Neural progenitor cell (in vitro differentiated cells): ENCODE measurements at regions not wholly inside any gene's neighbourhood (a gene's known extent, or its start where the extent isn't known, plus 50 kb on each side); places are given as distances from the start of the nearest gene placed in this dataset.

Experiments
- DNase-seq: peaks from one replicate; pipeline ENCODE4 v3.0.0-alpha.2; 2016; ENCODE audit warnings: low spot score
- H2AFZ ChIP-seq: fragments of 200-600 bp; sonication (generic); replicated peaks from 2 replicates; pipeline ENCODE4 v1.6.1; 2016; ENCODE audit warnings: antibody characterized with exemption
- H3F3A ChIP-seq: fragments of 200-600 bp; sonication (generic); 2 replicates; pipeline ENCODE4 v1.6.1; 2016; ENCODE audit warnings: antibody characterized with exemption, low read depth
- H3K27ac ChIP-seq: fragments of 200-600 bp; sonication (generic); 2 replicates; pipeline ENCODE4 v1.5.1; 2016; ENCODE audit warnings: mild to moderate bottlenecking
- H3K27me3 ChIP-seq: fragments of 200-600 bp; sonication (generic); 2 replicates; pipeline ENCODE4 v1.6.1; 2016; ENCODE audit warnings: mild to moderate bottlenecking, moderate library complexity
- H3K36me3 ChIP-seq: fragments of 200-600 bp; sonication (generic); 2 replicates; pipeline ENCODE4 v1.5.1; 2016
- H3K4me1 ChIP-seq: fragments of 200-600 bp; sonication (generic); 2 replicates; pipeline ENCODE4 v1.6.1; 2016; ENCODE audit warnings: mixed run types
- H3K4me2 ChIP-seq: fragments of 200-600 bp; sonication (generic); 2 replicates; pipeline ENCODE4 v1.6.1; 2016
- H3K4me3 ChIP-seq: fragments of 200-600 bp; sonication (generic); 2 replicates; pipeline ENCODE4 v1.5.1; 2016
- H3K79me2 ChIP-seq: fragments of 200-600 bp; sonication (generic); 2 replicates; pipeline ENCODE4 v1.6.1; 2016; ENCODE audit warnings: low read depth
- H3K9ac ChIP-seq: fragments of 200-600 bp; sonication (generic); 2 replicates; pipeline ENCODE4 v1.6.1; 2016
- H3K9me3 ChIP-seq: fragments of 200-600 bp; sonication (generic); 2 replicates; pipeline ENCODE4 v1.5.1; 2016; ENCODE audit warnings: low read depth
- H4K20me1 ChIP-seq: fragments of 200-600 bp; sonication (generic); 2 replicates; pipeline ENCODE4 v1.6.1; 2016; ENCODE audit warnings: low read depth
- H3K27ac Mint-ChIP-seq: 3 replicates; pipeline ENCODE4 v1.8.0; 2021; ENCODE audit warnings: mixed read lengths
- H3K27me3 Mint-ChIP-seq: 2 replicates; pipeline ENCODE4 v1.8.0; 2022; ENCODE audit warnings: low read depth, mild to moderate bottlenecking, inconsistent platforms, moderate library complexity, mixed read lengths; ENCODE audit not compliant: insufficient read depth
- H3K36me3 Mint-ChIP-seq: 3 replicates; pipeline ENCODE4 v1.8.0; 2021; ENCODE audit warnings: mixed read lengths
- H3K4me1 Mint-ChIP-seq: 3 replicates; pipeline ENCODE4 v1.8.0; 2021; ENCODE audit warnings: mixed read lengths
- H3K4me3 Mint-ChIP-seq: 3 replicates; pipeline ENCODE4 v1.8.0; 2021; ENCODE audit warnings: mild to moderate bottlenecking, moderate library complexity, mixed read lengths
- H3K9me3 Mint-ChIP-seq: 3 replicates; pipeline ENCODE4 v1.8.0; 2020; ENCODE audit warnings: mixed read lengths
- EZH2 ChIP-seq: fragments of 200-600 bp; sonication (generic); IDR thresholded peaks from 2 replicates; pipeline ENCODE4 v1.6.1; 2017; ENCODE audit warnings: antibody characterized with exemption, mild to moderate bottlenecking, moderate library complexity
- EZH2phosphoT487 ChIP-seq: fragments of 200-600 bp; sonication (generic); IDR thresholded peaks from 2 replicates; pipeline ENCODE4 v1.6.1; 2017; ENCODE audit warnings: antibody characterized with exemption
- TF ChIP-seq, protein P1 (sequence below): fragments of 200-600 bp; sonication (generic); IDR thresholded peaks from 2 replicates; pipeline ENCODE4 v1.5.1; 2017; ENCODE audit warnings: antibody characterized with exemption, mild to moderate bottlenecking

DNA sequence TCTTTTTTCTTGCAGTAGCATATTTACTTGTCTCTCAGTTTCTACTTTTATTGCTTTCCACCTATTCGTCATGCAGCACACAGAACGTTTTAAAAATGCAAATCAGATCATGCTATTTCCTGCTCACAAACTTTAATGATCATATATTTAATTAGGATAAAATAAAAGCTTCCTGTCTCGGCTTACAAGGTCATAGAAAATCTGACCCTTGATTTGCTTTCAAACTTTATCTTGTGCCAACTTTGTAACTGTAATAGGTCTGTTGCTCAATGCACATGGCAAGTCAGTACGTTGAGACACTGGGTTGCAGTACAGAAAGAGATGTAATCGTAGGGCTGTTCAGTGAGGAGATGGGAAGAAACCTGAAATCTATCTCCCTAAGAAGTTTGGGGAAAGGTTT lies 95.6 kb upstream of the CSNK1A1L start:
- H3K4me3 Mint-ChIP-seq: no peak overlapping the region
- Histone ChIP-seq H3F3A (peaks cover 13% of the 10 kb centered on the region), H3K79me2 (no peaks in the 10 kb centered on the region), H3K9me3 (no peaks in the 10 kb centered on the region), H3K4me3 (no peak overlapping the region), H4K20me1 (no peaks in the 10 kb centered on the region), H3K27me3 (no peaks in the 10 kb centered on the region), H3K27ac (no peak overlapping the region), H2AFZ (peak overlapping the region; percentile 91), H3K4me1 (peaks cover 15% of the 10 kb centered on the region), H3K9ac (no peak overlapping the region), H3K4me2 (no peak overlapping the region), H3K36me3 (no peaks in the 10 kb centered on the region)
- TF ChIP-seq, protein P1, sequence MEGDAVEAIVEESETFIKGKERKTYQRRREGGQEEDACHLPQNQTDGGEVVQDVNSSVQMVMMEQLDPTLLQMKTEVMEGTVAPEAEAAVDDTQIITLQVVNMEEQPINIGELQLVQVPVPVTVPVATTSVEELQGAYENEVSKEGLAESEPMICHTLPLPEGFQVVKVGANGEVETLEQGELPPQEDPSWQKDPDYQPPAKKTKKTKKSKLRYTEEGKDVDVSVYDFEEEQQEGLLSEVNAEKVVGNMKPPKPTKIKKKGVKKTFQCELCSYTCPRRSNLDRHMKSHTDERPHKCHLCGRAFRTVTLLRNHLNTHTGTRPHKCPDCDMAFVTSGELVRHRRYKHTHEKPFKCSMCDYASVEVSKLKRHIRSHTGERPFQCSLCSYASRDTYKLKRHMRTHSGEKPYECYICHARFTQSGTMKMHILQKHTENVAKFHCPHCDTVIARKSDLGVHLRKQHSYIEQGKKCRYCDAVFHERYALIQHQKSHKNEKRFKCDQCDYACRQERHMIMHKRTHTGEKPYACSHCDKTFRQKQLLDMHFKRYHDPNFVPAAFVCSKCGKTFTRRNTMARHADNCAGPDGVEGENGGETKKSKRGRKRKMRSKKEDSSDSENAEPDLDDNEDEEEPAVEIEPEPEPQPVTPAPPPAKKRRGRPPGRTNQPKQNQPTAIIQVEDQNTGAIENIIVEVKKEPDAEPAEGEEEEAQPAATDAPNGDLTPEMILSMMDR: no peak
- TF ChIP-seq EZH2phosphoT487 (no peak), EZH2 (no peak)
- H3K27me3 Mint-ChIP-seq: peaks cover 2% of the 10 kb centered on the region
- H3K27ac Mint-ChIP-seq: no peak overlapping the region
- no peaks in the 10 kb centered on the region for H3K36me3 Mint-ChIP-seq
- DNase-seq: no peak
- H3K4me1 Mint-ChIP-seq: peaks cover 11% of the 10 kb centered on the region
- H3K9me3 Mint-ChIP-seq: no peaks in the 10 kb centered on the region

DNA sequence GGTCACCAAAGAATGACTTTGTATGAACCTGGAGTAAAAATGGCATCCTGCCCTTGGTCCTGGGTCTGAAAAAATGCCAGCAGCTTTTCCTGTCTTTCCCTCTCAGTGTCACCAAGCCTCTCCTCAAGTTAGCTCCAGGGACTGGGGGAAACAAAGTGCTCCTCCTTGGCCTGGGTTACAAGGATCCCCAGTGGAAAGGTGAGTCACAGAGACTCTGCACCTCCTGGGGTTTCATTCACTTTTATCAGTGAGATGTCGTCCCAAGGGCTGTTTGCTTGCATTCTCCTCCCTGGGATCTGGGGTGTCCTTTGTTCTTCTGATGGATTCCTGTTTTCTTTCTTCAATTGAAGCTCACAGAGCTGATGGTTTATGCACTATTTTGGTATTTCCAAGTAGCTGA lies 93.2 kb upstream of the CSNK1A1L start:
- no peaks in the 10 kb centered on the region for H3K36me3 ChIP-seq
- peaks cover 15% of the 10 kb centered on the region for H3K4me1 ChIP-seq
- peak; percentile 52 for DNase-seq
- H3K9me3 ChIP-seq: no peaks in the 10 kb centered on the region
- H3K4me1 Mint-ChIP-seq: peaks cover 11% of the 10 kb centered on the region
- peaks cover 2% of the 10 kb centered on the region for H3K27me3 Mint-ChIP-seq
- no peak overlapping the region for H3K9ac ChIP-seq
- no peaks in the 10 kb centered on the region for H3K9me3 Mint-ChIP-seq
- no peaks in the 10 kb centered on the region for H3K79me2 ChIP-seq
- H3K27ac ChIP-seq: peak overlapping the region; percentile 25
- H3K27ac Mint-ChIP-seq: peak overlapping the region; percentile 59
- H3K4me3 ChIP-seq: no peak overlapping the region
- H3K27me3 ChIP-seq: no peaks in the 10 kb centered on the region
- H3F3A ChIP-seq: peaks cover 13% of the 10 kb centered on the region
- H4K20me1 ChIP-seq: no peaks in the 10 kb centered on the region
- TF ChIP-seq, protein P1: no peak
- TF ChIP-seq EZH2phosphoT487: no peak
- no peak for TF ChIP-seq EZH2
- no peak overlapping the region for H3K4me3 Mint-ChIP-seq
- H3K4me2 ChIP-seq: peak overlapping the region; percentile 16
- peak overlapping the region; percentile 31 for H2AFZ ChIP-seq
- no peaks in the 10 kb centered on the region for H3K36me3 Mint-ChIP-seq

DNA sequence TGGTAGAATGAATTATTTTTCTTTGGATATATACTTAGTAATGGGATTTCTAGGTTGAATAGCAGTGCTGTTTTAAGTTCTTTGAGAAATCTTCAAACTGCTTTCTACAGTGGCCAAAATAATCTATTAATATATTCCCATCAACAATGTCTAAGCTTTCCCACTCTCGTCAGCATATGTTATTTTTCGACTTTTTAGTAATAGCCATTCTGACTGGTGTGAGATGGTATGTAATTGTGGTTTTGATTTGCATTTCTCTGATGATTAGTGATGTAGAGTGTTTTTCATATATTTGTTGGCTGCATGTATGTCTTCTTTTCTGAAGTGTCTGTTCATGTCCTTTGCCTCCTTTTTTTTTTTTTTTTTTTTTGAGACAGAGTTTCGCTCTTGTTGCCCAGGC lies 90.2 kb upstream of the CSNK1A1L start:
- Histone ChIP-seq H3K9ac (no peak overlapping the region), H3K4me3 (no peak overlapping the region), H3F3A (peaks cover 13% of the 10 kb centered on the region), H3K79me2 (no peaks in the 10 kb centered on the region), H3K27ac (no peak overlapping the region), H3K4me2 (no peak overlapping the region), H2AFZ (no peak overlapping the region), H3K27me3 (no peaks in the 10 kb centered on the region), H4K20me1 (no peaks in the 10 kb centered on the region), H3K36me3 (no peaks in the 10 kb centered on the region), H3K4me1 (peaks cover 15% of the 10 kb centered on the region), H3K9me3 (no peaks in the 10 kb centered on the region)
- Mint-ChIP-seq H3K4me3 (no peak overlapping the region), H3K27ac (no peak overlapping the region), H3K4me1 (peaks cover 11% of the 10 kb centered on the region), H3K9me3 (no peaks in the 10 kb centered on the region), H3K36me3 (no peaks in the 10 kb centered on the region), H3K27me3 (peaks cover 2% of the 10 kb centered on the region)
- no peak for DNase-seq
- TF ChIP-seq EZH2 (no peak), EZH2phosphoT487 (no peak)

DNA sequence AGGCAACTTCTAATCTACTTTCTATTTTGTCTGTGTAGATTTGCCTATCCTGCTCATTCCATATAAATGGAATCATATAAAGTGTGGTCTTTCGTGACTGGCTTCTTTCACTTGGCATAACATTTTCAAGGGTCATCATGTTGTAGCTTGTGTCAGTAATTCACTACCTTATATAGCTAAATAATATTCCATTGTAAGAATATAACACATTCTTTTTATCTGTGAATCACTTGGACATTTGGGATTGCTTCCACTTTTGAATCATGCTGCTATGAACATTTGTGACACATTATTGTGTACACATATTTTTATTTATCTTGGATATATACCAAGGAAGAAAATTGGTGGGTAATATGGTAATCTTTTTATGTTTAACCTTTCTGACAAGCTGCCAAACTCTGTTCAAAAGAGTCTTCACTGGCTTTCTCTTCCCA lies 89.0 kb upstream of the CSNK1A1L start:
- Histone ChIP-seq H3K27ac (no peak overlapping the region), H3K4me1 (peaks cover 14% of the 10 kb centered on the region), H3F3A (peaks cover 13% of the 10 kb centered on the region), H3K27me3 (no peaks in the 10 kb centered on the region), H3K79me2 (no peaks in the 10 kb centered on the region), H4K20me1 (no peaks in the 10 kb centered on the region), H3K4me3 (no peak overlapping the region), H3K9me3 (no peaks in the 10 kb centered on the region), H2AFZ (no peak overlapping the region), H3K36me3 (no peaks in the 10 kb centered on the region), H3K4me2 (no peak overlapping the region), H3K9ac (no peak overlapping the region)
- no peak for DNase-seq
- Mint-ChIP-seq H3K36me3 (no peaks in the 10 kb centered on the region), H3K9me3 (no peaks in the 10 kb centered on the region), H3K4me1 (peaks cover 11% of the 10 kb centered on the region), H3K27me3 (peaks cover 2% of the 10 kb centered on the region), H3K4me3 (no peak overlapping the region), H3K27ac (no peak overlapping the region)
- TF ChIP-seq, protein P1: no peak
- TF ChIP-seq EZH2 (no peak), EZH2phosphoT487 (no peak)
